Kidney (tissue), 13 donors: ENCODE measurements at regions not wholly inside any gene's neighbourhood (a gene's known extent, or its start where the extent isn't known, plus 50 kb on each side); places are given as distances from the start of the nearest gene placed in this dataset.

Experiments
- DNase-seq, 5 donors: peaks; one replicate each; pipeline ENCODE4 v3.0.0-alpha.2; 2013 to 2020
- FAIRE-seq: peaks from 2 replicates; lab custom pipeline; 2012; peaks lifted over from hg19 to GRCh38; lab: Jason Lieb, UNC
- H3K27ac ChIP-seq, 2 donors: one replicate each; pipeline ENCODE4 v1.7.0; 2013; ENCODE audit warnings: low read depth in 2 of 2, low read length in 2 of 2, inconsistent platforms in 1 of 2
- H3K27me3 ChIP-seq: one replicate; pipeline ENCODE4 v1.7.1; 2013; ENCODE audit warnings: low read length, inconsistent platforms; ENCODE audit not compliant: control insufficient read depth, insufficient read depth
- H3K36me3 ChIP-seq, 3 donors: one replicate each; pipeline versions ENCODE4 v1.7.0 to v1.7.1; 2013; ENCODE audit warnings: low read length in 3 of 3, control low read depth in 1 of 3, inconsistent platforms in 1 of 3; ENCODE audit not compliant: insufficient read depth in 3 of 3, control insufficient read depth in 2 of 3
- H3K4me1 ChIP-seq, 3 donors: one replicate each; pipeline versions ENCODE4 v1.7.0 to v1.7.1; 2013; ENCODE audit warnings: low read length in 3 of 3, inconsistent platforms in 1 of 3, low read depth in 1 of 3; ENCODE audit not compliant: control insufficient read depth in 2 of 3, insufficient read depth in 2 of 3
- H3K4me3 ChIP-seq, 3 donors: one replicate each; pipeline versions ENCODE4 v1.7.0 to v1.8.1; 2013; ENCODE audit warnings: low read length in 3 of 3, control low read depth in 1 of 3, inconsistent platforms in 1 of 3
- H3K9ac ChIP-seq, 3 donors: one replicate each; pipeline versions ENCODE4 v1.7.0 to v1.7.1; 2013; ENCODE audit warnings: low read length in 3 of 3, control low read depth in 1 of 3, inconsistent platforms in 1 of 3
- H3K9me3 ChIP-seq, 3 donors: one replicate each; pipeline versions ENCODE4 v1.7.0 to v1.7.1; 2013; ENCODE audit warnings: low read length in 3 of 3, control low read depth in 1 of 3, inconsistent platforms in 1 of 3; ENCODE audit not compliant: control insufficient read depth in 2 of 3, insufficient read depth in 1 of 3
- CTCF ChIP-seq: IDR thresholded peaks from 3 replicates; pipeline ENCODE4 v1.5.1; 2012; ENCODE audit warnings: mild to moderate bottlenecking, moderate library complexity, borderline replicate concordance; ENCODE audit not compliant: insufficient read depth; ENCODE audit errors: extremely low read depth
- intact Hi-C: fragments of 100-400 bp; cut with DNase I; formaldehyde crosslinking; loops from one replicate; pipeline ENCODE4 v1.11.1; 2022
- donor health status: control.
- donor health status: control.
- donor health status: control.
- donor health status: control.
- donor health status: control.
- donor health status: DM: yes; HTN: yes; CAD: no.
- donor health status: Normal renal cell carcinoma (clear cell type).

- no peak overlapping the region for H3K9ac ChIP-seq
- H3K27me3 ChIP-seq, result no peaks in the 10 kb centered on the region
- TF ChIP-seq CTCF, result no peak
- H3K4me1 ChIP-seq, result no peaks in the 10 kb centered on the region
- FAIRE-seq, result no peak
- no peak for DNase-seq
- H3K36me3 ChIP-seq, result no peaks in the 10 kb centered on the region
- intact Hi-C loops, result no loop called here
- H3K9me3 ChIP-seq, result no peaks in the 10 kb centered on the region
- no peak overlapping the region for H3K4me3 ChIP-seq
- H3K27ac ChIP-seq, result no peak overlapping the region
Measured at GRCh38 chr5:71880536-71880935, 161.5 kb downstream of the CARTPT start.

- FAIRE-seq (no peak), DNase-seq (no peak)
- Histone ChIP-seq H3K9ac (no peak overlapping the region), H3K27me3 (no peaks in the 10 kb centered on the region), H3K4me3 (no peak overlapping the region), H3K27ac (no peak overlapping the region), H3K4me1 (no peaks in the 10 kb centered on the region), H3K9me3 (no peaks in the 10 kb centered on the region), H3K36me3 (no peaks in the 10 kb centered on the region)
- intact Hi-C loops, result no loop called here
- TF ChIP-seq CTCF, result no peak
Measured at GRCh38 chr5:71882826-71883741, 164.0 kb downstream of the CARTPT start.

GRCh38 chr5:71883742-71884103, 164.6 kb downstream of the CARTPT start:
- intact Hi-C loops, result no loop called here
- FAIRE-seq, result no peak

More at GRCh38 chr5:71883742-71884103, 164.6 kb downstream of the CARTPT start:
- Histone ChIP-seq H3K27me3 (no peaks in the 10 kb centered on the region), H3K4me3 (no peak overlapping the region), H3K4me1 (no peaks in the 10 kb centered on the region), H3K36me3 (no peaks in the 10 kb centered on the region), H3K9ac (no peak overlapping the region), H3K27ac (no peak overlapping the region), H3K9me3 (no peaks in the 10 kb centered on the region)
- no peak for DNase-seq
- TF ChIP-seq CTCF, result no peak
